ENCODE measurements at regions not wholly inside any gene's neighbourhood (a gene's known extent, or its start where the extent isn't known, plus 50 kb on each side); places are given as distances from the start of the nearest gene placed in this dataset.
"Not testable (repeated sequence)": the region's sequence is repeated elsewhere in the genome, so short reads cannot be mapped to it uniquely, and the experiment has no call there.

DNA sequence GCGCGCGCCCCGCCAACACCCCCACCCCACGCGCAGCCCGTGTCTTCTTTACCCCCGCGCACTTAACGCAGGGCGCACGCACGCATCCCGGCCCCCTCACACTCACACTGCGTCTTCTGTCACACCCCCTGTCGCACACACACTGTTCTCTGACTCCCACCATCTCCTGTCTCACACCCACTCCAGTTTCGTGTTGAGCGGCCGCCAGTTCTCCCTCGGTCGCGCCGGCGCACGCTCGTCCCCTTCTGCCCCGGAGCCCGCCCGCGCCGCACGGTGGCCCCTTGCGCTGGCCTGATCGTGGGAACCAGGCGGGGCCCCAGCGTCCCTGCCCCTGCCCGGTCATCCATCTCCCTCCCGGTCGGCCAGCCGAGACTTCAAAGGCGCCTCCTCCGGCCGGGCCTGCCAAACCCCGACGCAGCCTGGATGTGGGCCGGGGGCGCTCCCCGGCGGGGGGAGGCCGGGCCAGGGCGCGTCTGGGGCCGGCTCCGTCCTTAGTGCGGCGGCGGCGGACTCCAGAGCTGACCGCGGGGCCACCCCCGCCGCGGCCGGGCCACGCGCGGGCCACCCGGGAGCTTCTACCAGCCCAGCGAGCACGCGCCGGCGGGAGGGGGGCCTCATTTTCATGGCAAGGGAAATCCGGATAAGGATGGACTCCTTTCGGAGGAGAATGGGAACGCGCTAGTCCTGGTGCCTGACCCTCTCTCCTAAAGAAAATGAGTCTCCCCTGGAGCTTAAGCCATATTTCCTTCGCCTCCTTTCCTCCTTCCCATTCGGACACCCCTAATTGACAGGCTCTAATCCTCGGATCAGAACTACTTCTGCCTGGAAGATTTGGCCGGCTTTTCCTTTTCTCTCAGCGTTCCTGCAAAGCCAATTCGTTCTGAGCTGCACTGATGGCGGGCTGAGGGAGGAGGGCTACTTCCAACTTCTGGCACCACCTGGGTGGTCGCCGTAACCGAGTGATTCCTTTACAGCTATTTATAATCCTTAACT lies 82.0 kb upstream of the HMGA2 start:
- H3K27ac ChIP-seq, result no peak overlapping the region
- no peaks in the 10 kb centered on the region for H3K36me3 ChIP-seq
- ATAC-seq (peak; percentile 46 to 53), DNase-seq (no peak)
- H3K27me3 ChIP-seq (ENCODE audit: low read depth), result peaks cover 59% of the 10 kb centered on the region
- TF ChIP-seq, protein P1, sequence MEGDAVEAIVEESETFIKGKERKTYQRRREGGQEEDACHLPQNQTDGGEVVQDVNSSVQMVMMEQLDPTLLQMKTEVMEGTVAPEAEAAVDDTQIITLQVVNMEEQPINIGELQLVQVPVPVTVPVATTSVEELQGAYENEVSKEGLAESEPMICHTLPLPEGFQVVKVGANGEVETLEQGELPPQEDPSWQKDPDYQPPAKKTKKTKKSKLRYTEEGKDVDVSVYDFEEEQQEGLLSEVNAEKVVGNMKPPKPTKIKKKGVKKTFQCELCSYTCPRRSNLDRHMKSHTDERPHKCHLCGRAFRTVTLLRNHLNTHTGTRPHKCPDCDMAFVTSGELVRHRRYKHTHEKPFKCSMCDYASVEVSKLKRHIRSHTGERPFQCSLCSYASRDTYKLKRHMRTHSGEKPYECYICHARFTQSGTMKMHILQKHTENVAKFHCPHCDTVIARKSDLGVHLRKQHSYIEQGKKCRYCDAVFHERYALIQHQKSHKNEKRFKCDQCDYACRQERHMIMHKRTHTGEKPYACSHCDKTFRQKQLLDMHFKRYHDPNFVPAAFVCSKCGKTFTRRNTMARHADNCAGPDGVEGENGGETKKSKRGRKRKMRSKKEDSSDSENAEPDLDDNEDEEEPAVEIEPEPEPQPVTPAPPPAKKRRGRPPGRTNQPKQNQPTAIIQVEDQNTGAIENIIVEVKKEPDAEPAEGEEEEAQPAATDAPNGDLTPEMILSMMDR (IDR thresholded peaks at IDR 0.05), result no peak
- intact Hi-C loops (cut with DNase I), result no loop called here
- H3K4me3 ChIP-seq, result peak overlapping the region; percentile 57
- H3K9me3 ChIP-seq, result no peaks in the 10 kb centered on the region
- H3K4me1 ChIP-seq, result peaks cover 12% of the 10 kb centered on the region

DNA sequence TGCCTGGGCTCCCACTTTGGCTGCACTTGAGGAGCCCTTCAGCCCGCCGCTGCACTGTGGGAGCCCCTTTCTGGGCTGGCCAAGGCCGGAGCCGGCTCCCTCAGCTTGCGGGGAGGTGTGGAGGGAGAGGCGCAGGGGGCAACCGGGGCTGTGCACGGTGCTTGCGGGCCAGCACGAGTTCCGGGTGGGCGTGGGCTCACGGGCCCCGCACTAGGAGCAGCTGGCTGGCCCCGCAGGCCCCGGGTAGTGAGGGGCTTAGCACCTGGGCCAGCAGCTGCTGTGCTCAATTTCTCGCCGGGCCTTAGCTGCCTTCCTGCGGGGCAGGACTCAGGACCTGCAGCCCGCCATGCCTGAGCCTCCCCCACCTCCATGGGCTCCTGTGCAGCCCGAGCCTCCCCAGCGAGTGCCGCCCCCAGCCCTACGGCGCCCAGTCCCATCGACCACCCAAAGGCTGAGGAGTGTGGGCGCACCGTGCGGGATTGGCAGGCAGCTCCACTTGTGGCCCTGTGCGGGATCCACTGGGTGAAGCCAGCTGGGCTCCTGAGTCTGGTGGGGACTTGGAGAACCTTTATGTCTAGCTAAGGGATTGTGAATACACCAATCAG lies 79.9 kb upstream of the HMGA2 start:
- H3K9me3 ChIP-seq; H3K4me3 ChIP-seq; H3K27ac ChIP-seq; intact Hi-C loops (cut with DNase I); DNase-seq; ATAC-seq; H3K36me3 ChIP-seq: not testable (repeated sequence)
- Histone ChIP-seq H3K27me3 (ENCODE audit: low read depth) (peaks cover 56% of the 10 kb centered on the region), H3K4me1 (peaks cover 12% of the 10 kb centered on the region)

DNA sequence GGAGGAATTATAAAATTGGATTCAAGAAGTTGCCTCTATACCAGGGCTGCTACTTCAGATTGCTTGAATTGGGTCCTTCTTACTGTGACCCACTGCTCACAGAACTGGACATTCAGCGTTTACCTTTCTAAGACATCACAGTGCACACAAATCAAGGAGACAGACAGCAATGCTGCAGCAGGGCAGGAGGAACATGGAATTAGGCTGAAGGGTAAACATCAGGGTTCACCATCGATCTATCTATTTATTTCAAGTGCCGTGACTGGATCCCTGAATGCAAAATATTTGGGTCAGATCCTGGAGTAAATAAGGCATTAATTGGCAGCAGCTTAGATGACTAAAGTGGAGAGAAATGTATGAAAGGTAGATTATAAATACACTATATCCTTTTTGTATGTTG lies 76.9 kb upstream of the HMGA2 start:
- peaks cover 32% of the 10 kb centered on the region for H3K27me3 ChIP-seq (ENCODE audit: low read depth)
- H3K27ac ChIP-seq, result no peak overlapping the region
- no peak overlapping the region for H3K4me3 ChIP-seq
- TF ChIP-seq, protein P1 (IDR thresholded peaks at IDR 0.05), result no peak
- H3K4me1 ChIP-seq, result no peaks in the 10 kb centered on the region
- intact Hi-C loops (cut with DNase I), result no loop called here
- DNase-seq (no peak), ATAC-seq (no peak)
- no peaks in the 10 kb centered on the region for H3K9me3 ChIP-seq
- H3K36me3 ChIP-seq, result no peaks in the 10 kb centered on the region

DNA sequence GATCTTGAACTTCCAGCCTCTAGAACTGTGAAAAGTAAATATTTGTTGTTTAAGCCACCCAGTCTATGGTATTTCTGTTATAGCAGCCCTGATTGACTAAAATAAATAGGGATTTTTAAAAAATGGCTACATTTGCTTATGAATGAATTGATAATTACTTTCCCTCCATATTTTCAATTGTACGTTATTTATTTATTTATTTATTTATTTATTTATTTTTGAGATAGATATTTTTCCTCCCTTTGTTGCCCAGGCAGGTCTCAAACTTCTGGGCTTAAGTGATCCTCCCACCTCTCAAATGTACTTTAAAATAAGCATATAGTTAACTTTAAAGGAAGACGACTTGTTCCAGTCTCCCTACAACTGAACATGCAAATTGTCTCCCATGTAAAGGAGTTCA lies 76.0 kb upstream of the HMGA2 start:
- no peak overlapping the region for H3K4me3 ChIP-seq
- DNase-seq (no peak), ATAC-seq (no peak)
- H3K9me3 ChIP-seq, result no peaks in the 10 kb centered on the region
- H3K27me3 ChIP-seq (ENCODE audit: low read depth), result peaks cover 22% of the 10 kb centered on the region
- no peak overlapping the region for H3K27ac ChIP-seq
- TF ChIP-seq, protein P1 (IDR thresholded peaks at IDR 0.05), result no peak
- no peaks in the 10 kb centered on the region for H3K36me3 ChIP-seq
- no peaks in the 10 kb centered on the region for H3K4me1 ChIP-seq
- intact Hi-C loops (cut with DNase I), result no loop called here

DNA sequence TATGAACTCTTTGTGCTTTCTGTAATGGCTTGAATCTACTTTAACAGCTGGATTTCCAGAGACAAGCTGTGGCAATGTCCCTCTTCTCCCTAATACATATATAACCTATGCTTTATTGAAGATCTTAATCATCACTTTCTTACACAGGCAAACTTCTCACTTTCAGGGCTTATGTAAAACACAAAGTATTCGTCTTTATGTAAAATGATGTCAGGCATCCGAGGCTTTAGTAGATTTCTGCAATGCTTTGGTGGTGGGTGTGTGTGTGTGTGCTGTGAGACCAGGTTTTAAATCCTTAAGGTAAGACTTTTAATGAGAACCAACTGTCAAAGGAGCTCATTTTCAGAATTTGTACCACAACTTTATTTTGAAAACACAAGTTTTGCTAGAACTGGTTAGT lies 70.0 kb upstream of the HMGA2 start:
- H3K4me1 ChIP-seq, result no peaks in the 10 kb centered on the region
- DNase-seq (no peak), ATAC-seq (no peak)
- H3K9me3 ChIP-seq, result no peaks in the 10 kb centered on the region
- TF ChIP-seq, protein P1 (IDR thresholded peaks at IDR 0.05), result no peak
- H3K36me3 ChIP-seq, result no peaks in the 10 kb centered on the region
- no peak overlapping the region for H3K27ac ChIP-seq
- no peak overlapping the region for H3K4me3 ChIP-seq
- H3K27me3 ChIP-seq (ENCODE audit: low read depth), result no peaks in the 10 kb centered on the region
- intact Hi-C loops (cut with DNase I), result no loop called here

All from lower lobe of right lung (tissue), 2 donors.